K562 (cell line): ENCODE measurements at regions not wholly inside any gene's neighbourhood (a gene's known extent, or its start where the extent isn't known, plus 50 kb on each side); places are given as distances from the start of the nearest gene placed in this dataset.

Experiments used
- ATAC-seq: fragments of 200-7000 bp; cut with Tn5 transposase; 3 replicates; pipeline ENCODE4 v1.9.1; 2020; ENCODE audit warnings: moderate library complexity
- BruUV-seq: library from RNA; stranded (reverse); fragments of 400-500 nt; replicated peaks from 2 replicates; lab custom pipeline; 2021; lab: Mats Ljungman, UMichigan
- CTCF ChIA-PET: fragments of 300-600 bp; formaldehyde crosslinking; extraction: SDS; loops from one replicate; lab custom pipeline; 2021; ENCODE audit warnings: low intra/inter-chr PET ratio; lab: Yijun Ruan, JAX
- POLR2A ChIA-PET: fragments of 300-600, 350-650 bp; sonication (Branson Sonifier 250); formaldehyde crosslinking; extraction: SDS; loops from one replicate; lab custom pipeline; 2021; ENCODE audit warnings: antibody characterized with exemption, inconsistent platforms; lab: Yijun Ruan, JAX
- DNase-seq, 4 experiments: peaks; one replicate each; pipeline versions ENCODE4 v3.0.0 to v3.0.0-alpha.2; 2011 to 2018; ENCODE audit warnings: low spot score in 3 of 4, mixed read lengths in 3 of 4; ENCODE audit errors: extremely low read depth in 1 of 4
- FAIRE-seq: peaks from 2 replicates; lab custom pipeline; 2011; peaks lifted over from hg19 to GRCh38; lab: Jason Lieb, UNC
- H2AFZ ChIP-seq: 2 replicates; pipeline ENCODE4 v1.6.0; 2011; ENCODE audit warnings: low read depth, low read length, control low read depth, inconsistent platforms
- H3K27ac ChIP-seq: fragments of 200-600 bp; 3 replicates; pipeline ENCODE4 v1.8.0; 2011; ENCODE audit warnings: low read depth, mild to moderate bottlenecking, control low read depth, inconsistent platforms, low read length, moderate library complexity, mixed read lengths; ENCODE audit errors: extremely low read depth
- H3K27me3 ChIP-seq, 2 experiments: fragments of 300-600 bp in 1 of 2; 2 replicates in 1 of 2; 3 replicates in 1 of 2; pipeline versions ENCODE4 v1.6.0 to v1.8.0; 2011; ENCODE audit warnings: inconsistent platforms in 2 of 2, low read length in 2 of 2, mild to moderate bottlenecking in 1 of 2, mixed read lengths in 1 of 2, moderate library complexity in 1 of 2; ENCODE audit not compliant: control insufficient read depth in 2 of 2, insufficient read depth in 2 of 2
- H3K36me3 ChIP-seq: fragments of 300-600 bp; 3 replicates; pipeline ENCODE4 v1.8.0; 2011; ENCODE audit warnings: mild to moderate bottlenecking, low read length, inconsistent platforms; ENCODE audit not compliant: control insufficient read depth, insufficient read depth
- H3K4me1 ChIP-seq, 2 experiments: fragments of 200-600 bp in 1 of 2; replicated peaks in 1 of 2; 2 replicates in 1 of 2; 3 replicates in 1 of 2; pipeline versions ENCODE4 v1.5.1 to v1.8.0; 2011; ENCODE audit warnings: inconsistent platforms in 2 of 2, low read length in 2 of 2, mild to moderate bottlenecking in 1 of 2, mixed read lengths in 1 of 2, moderate library complexity in 1 of 2; ENCODE audit not compliant: control insufficient read depth in 2 of 2, insufficient read depth in 2 of 2
- H3K4me2 ChIP-seq: 2 replicates; pipeline ENCODE4 v1.6.1; 2011; ENCODE audit warnings: low read length, control low read depth, inconsistent platforms, mixed read lengths; ENCODE audit not compliant: insufficient read depth
- H3K4me3 ChIP-seq: fragments of 200-600 bp; sonication (generic), shearing (Covaris generic); 2 replicates; pipeline ENCODE4 v1.5.1; 2016; ENCODE audit warnings: control low read depth, inconsistent platforms
- H3K79me2 ChIP-seq: fragments of 200-600 bp; 3 replicates; pipeline ENCODE4 v1.8.0; 2011; ENCODE audit warnings: low read length, inconsistent platforms; ENCODE audit not compliant: control insufficient read depth, insufficient read depth
- H3K9ac ChIP-seq, 2 experiments: 2 replicates each; pipeline versions ENCODE4 v1.6.0 to v1.6.1; 2011; ENCODE audit warnings: low read depth in 2 of 2, low read length in 2 of 2, control low read depth in 1 of 2, inconsistent platforms in 1 of 2, mild to moderate bottlenecking in 1 of 2, mixed read lengths in 1 of 2; ENCODE audit not compliant: insufficient read depth in 1 of 2
- H3K9me1 ChIP-seq: one replicate; pipeline ENCODE4 v1.6.0; 2011; ENCODE audit warnings: inconsistent platforms, mild to moderate bottlenecking, low read length, moderate library complexity; ENCODE audit not compliant: control insufficient read depth, insufficient read depth
- H3K9me3 ChIP-seq: replicated peaks from 2 replicates; pipeline ENCODE4 v1.5.1; 2011; ENCODE audit warnings: low read depth, low read length, inconsistent platforms; ENCODE audit not compliant: control insufficient read depth, insufficient read depth
- H4K20me1 ChIP-seq: replicated peaks from 2 replicates; pipeline ENCODE4 v1.6.1; 2011; ENCODE audit warnings: low read length, inconsistent platforms, mixed read lengths; ENCODE audit not compliant: control insufficient read depth, insufficient read depth
- CTBP1 ChIP-seq: fragments of 450-650 bp; IDR thresholded peaks from 2 replicates; pipeline ENCODE4 v1.6.1; 2016; ENCODE audit warnings: borderline replicate concordance
- FOXJ2 ChIP-seq: fragments of 200-800 bp; sonication (Bioruptor generic); IDR thresholded peaks from 2 replicates; pipeline ENCODE4 v1.6.1; 2016; ENCODE audit warnings: missing genetic modification characterization, missing compliant biosample characterization
- FOXK1 ChIP-seq: sonication (generic); formaldehyde crosslinking; IDR thresholded peaks from 2 replicates; pipeline ENCODE4 v1.8.0; 2022; ENCODE audit warnings: missing genetic modification reagents, mild to moderate bottlenecking, borderline replicate concordance
- HMGN3 ChIP-seq: IDR thresholded peaks from 2 replicates; pipeline ENCODE4 v1.6.1; 2011; ENCODE audit warnings: borderline replicate concordance, low read depth, mild to moderate bottlenecking, mixed read lengths, low read length; ENCODE audit not compliant: insufficient read length; ENCODE audit errors: extremely low read depth
- SMARCA4 ChIP-seq: fragments of 450-650 bp; IDR thresholded peaks from 2 replicates; pipeline ENCODE4 v1.6.1; 2016
- TEAD4 ChIP-seq, 2 experiments: sonication (generic) in 1 of 2; formaldehyde crosslinking in 1 of 2; IDR thresholded peaks; 2 replicates each; pipeline versions ENCODE4 v1.6.1 to v1.8.0; 2012 to 2022; ENCODE audit warnings: borderline replicate concordance in 1 of 2, inconsistent platforms in 1 of 2, low read length in 1 of 2, mild to moderate bottlenecking in 1 of 2, missing genetic modification reagents in 1 of 2
- YY1 ChIP-seq, 3 experiments: IDR thresholded peaks; 2 replicates each; pipeline ENCODE4 v1.6.1; 2011; ENCODE audit warnings: low read length in 2 of 3, mild to moderate bottlenecking in 2 of 3, moderate library complexity in 2 of 3, borderline replicate concordance in 1 of 3, control low read depth in 1 of 3, low read depth in 1 of 3; ENCODE audit not compliant: insufficient read depth in 3 of 3, insufficient replicate concordance in 2 of 3, control insufficient read depth in 1 of 3, insufficient read length in 1 of 3; ENCODE audit errors: extremely low read depth in 1 of 3
- ZNF253 ChIP-seq: fragments of 250-450 bp; sonication (Bioruptor Pico); conservative IDR thresholded peaks from 2 replicates; pipeline ENCODE4 v1.6.1; 2021; ENCODE audit warnings: mild to moderate bottlenecking
- ZNF324 ChIP-seq: fragments of 250-450 bp; sonication (Bioruptor Pico); IDR thresholded peaks from 2 replicates; pipeline ENCODE4 v1.4.0; 2020; ENCODE audit warnings: mild to moderate bottlenecking
- ZNF41 ChIP-seq: fragments of 250-450 bp; sonication (Bioruptor Pico); conservative IDR thresholded peaks from 2 replicates; pipeline ENCODE4 v1.4.0; 2020; ENCODE audit warnings: mild to moderate bottlenecking
- WGBS: fragments of 100-300 bp; shearing (Covaris generic); methylation state at CpG from one replicate; pipeline ENCODE4 v1.1.6; 2016; ENCODE audit warnings: low coverage, mixed read lengths; ENCODE audit not compliant: insufficient coverage; ENCODE audit errors: missing lambda C conversion rate; 5-methylcytosine and 5-hydroxymethylcytosine counted together
- in situ Hi-C: fragments of 300-500 bp; cut with MboI; formaldehyde crosslinking; loops from 4 replicates; pipeline ENCODE4 v1.15.0; 2018; ENCODE audit warnings: inconsistent platforms, mixed read lengths
- intact Hi-C: fragments of 100-400 bp; cut with micrococcal nuclease; formaldehyde crosslinking; loops from 2 replicates; pipeline ENCODE4 v1.14.2; 2022
- TF ChIP-seq, protein P1 (sequence below), 3 experiments: fragments of 200-800 bp in 1 of 3; sonication (Bioruptor generic) in 1 of 3; sonication (generic) in 1 of 3; formaldehyde crosslinking in 1 of 3; IDR thresholded peaks; 2 replicates each; pipeline versions ENCODE4 v1.6.1 to v1.8.0; 2016 to 2022; ENCODE audit warnings: mild to moderate bottlenecking in 2 of 3, missing compliant biosample characterization in 2 of 3, missing genetic modification characterization in 2 of 3, missing genetic modification reagents in 1 of 3

DNA sequence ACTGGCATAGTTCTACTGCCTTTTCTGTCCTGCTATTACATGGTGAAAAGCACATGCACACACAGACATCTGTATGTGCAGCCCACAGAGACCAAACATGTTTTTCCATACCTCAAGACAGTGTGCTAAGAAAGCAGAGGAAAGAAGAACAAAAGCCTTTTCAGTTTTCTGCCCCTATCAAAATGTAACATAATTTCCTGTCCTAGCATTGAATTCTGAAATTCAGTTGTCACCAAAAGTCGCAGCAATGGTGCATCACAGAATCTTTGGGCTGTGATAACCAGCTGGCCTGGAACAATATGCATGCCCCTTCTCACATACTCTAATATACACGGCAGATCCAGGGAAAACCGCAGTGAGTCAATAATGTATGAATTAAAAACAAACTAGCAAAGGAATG, 153.8 kb upstream of the RAP2B start:
- Histone ChIP-seq H3K4me2 (no peak overlapping the region), H4K20me1 (no peaks in the 10 kb centered on the region), H3K27ac (no peak overlapping the region), H3K9ac (no peak overlapping the region), H3K9me1 (no peaks in the 10 kb centered on the region), H3K27me3 (no peaks in the 10 kb centered on the region), H3K4me3 (no peak overlapping the region), H3K9me3 (no peaks in the 10 kb centered on the region), H3K4me1 (no peaks in the 10 kb centered on the region), H3K36me3 (no peaks in the 10 kb centered on the region), H2AFZ (peak overlapping the region; percentile 35), H3K79me2 (no peaks in the 10 kb centered on the region)
- BruUV-seq, result no TSS peak
- FAIRE-seq (no peak), ATAC-seq (no peak)
- 44% methylated on average over 3 of the region's 3 CpGs for WGBS
- in situ Hi-C loops, result no loop called here
- intact Hi-C loops, result no loop called here
- POLR2A ChIA-PET, result no interaction called here
- TF ChIP-seq, protein P1, sequence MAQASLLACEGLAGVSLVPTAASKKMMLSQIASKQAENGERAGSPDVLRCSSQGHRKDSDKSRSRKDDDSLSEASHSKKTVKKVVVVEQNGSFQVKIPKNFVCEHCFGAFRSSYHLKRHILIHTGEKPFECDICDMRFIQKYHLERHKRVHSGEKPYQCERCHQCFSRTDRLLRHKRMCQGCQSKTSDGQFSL (CRISPR knock-in tag; IDR thresholded peaks at IDR 0.05), result no peak
- TF ChIP-seq, protein P1 (tag; IDR thresholded peaks at IDR 0.05), result no peak
- TF ChIP-seq FOXJ2 (no peak), ZNF253 (CRISPR knock-in tag) (no peak)
- TF ChIP-seq, all 486 proteins: peak for 0
- CTCF ChIA-PET, result no interaction called here
- DNase-seq, result no peak

DNA sequence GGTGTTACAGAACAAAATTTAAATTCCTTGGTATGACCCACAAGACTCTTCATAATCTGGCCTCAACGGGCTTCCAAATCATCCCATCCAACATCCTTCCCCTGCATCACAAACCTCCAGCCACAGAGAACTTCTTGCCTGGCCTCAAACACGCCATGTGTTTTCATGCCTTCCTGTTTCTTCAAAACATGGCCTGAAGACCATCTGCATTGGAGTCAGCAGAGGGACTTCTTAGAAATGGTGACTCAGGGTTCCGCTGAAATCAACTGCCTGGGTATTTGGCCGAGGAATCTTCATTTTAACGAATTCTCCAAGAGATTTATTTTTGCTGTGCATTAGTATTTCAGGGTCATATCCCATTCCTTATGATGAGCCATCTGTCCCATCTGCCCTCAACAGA, 138.1 kb upstream of the RAP2B start:
- Histone ChIP-seq H3K4me1 (peaks cover 8 to 24% of the 10 kb centered on the region in 2 experiments; a peak in 4 of 5 replicates), H4K20me1 (no peaks in the 10 kb centered on the region), H3K9ac (no peak overlapping the region), H3K27ac (peak overlapping the region; percentile 55; the same call in 1 of the 3 replicates), H3K9me3 (no peaks in the 10 kb centered on the region), H3K4me3 (no peak overlapping the region), H3K27me3 (no peaks in the 10 kb centered on the region), H3K79me2 (no peaks in the 10 kb centered on the region), H2AFZ (peak overlapping the region; percentile 82), H3K9me1 (no peaks in the 10 kb centered on the region), H3K4me2 (peak overlapping the region; percentile 9; the same call in 1 of the 2 replicates), H3K36me3 (no peaks in the 10 kb centered on the region)
- peak; percentile 83 for FAIRE-seq
- 7% methylated on average over 5 of the region's 5 CpGs for WGBS
- ChIA-PET CTCF (no interaction called here), POLR2A (interaction anchor here (1.0 kb wide), 1 partner anchor 824 kb away, joined by 3 read pairs; no protein-coding TSS in a partner anchor)
- peak in 3 of 4 experiments; percentile 21 to 70 (median 53) for DNase-seq
- no TSS peak for BruUV-seq
- ATAC-seq, result peak; percentile 56
- in situ Hi-C loops (loop anchor here (5.0 to 10.0 kb wide), 2 partner anchors 748 to 1231 kb away; no protein-coding TSS in a partner anchor), intact Hi-C loops (loop anchor here (5.0 kb wide), 1 partner anchor 57 kb away; no protein-coding TSS in a partner anchor)
- no peak for TF ChIP-seq HMGN3
- TF ChIP-seq FOXK1, result no peak
- TF ChIP-seq TEAD4 (IDR thresholded peaks at IDR 0.05; ENCODE audit: low read length), result 0 out of 2 replicates have a peak, but pooled peaks have one; percentile 34
- no peak for TF ChIP-seq TEAD4 (CRISPR knock-in tag; IDR thresholded peaks at IDR 0.05; ENCODE audit: borderline replicate concordance)
- peak; percentile 61; the same call in 1 of the 2 replicates for TF ChIP-seq SMARCA4
- no peak for TF ChIP-seq ZNF324 (CRISPR knock-in tag)
- TF ChIP-seq CTBP1, result no peak
- no peak for TF ChIP-seq ZNF41 (CRISPR knock-in tag)
- peak in 1 of 3 experiments; percentile 39 for TF ChIP-seq YY1 (IDR thresholded peaks at IDR 0.05; ENCODE audit: borderline replicate concordance in 1 of 3, control insufficient read depth in 1 of 3, extremely low read depth in 1 of 3, insufficient read depth in 3 of 3, insufficient read length in 1 of 3, insufficient replicate concordance in 2 of 3, low read depth in 1 of 3, low read length in 2 of 3)
